MCF 10A (cell line): ENCODE measurements at regions not wholly inside any gene's neighbourhood (a gene's known extent, or its start where the extent isn't known, plus 50 kb on each side); places are given as distances from the start of the nearest gene placed in this dataset.
"Not testable (repeated sequence)": the region's sequence is repeated elsewhere in the genome, so short reads cannot be mapped to it uniquely, and the experiment has no call there.

ENCODE experiments used
- BruUV-seq: library from RNA; stranded (reverse); fragments of 400-500 nt; replicated peaks from 2 replicates; lab custom pipeline; 2021; lab: Mats Ljungman, UMichigan
- CTCF ChIA-PET: fragments of 300-600 bp; sonication (Branson Sonifier 250); formaldehyde crosslinking; extraction: SDS; loops from one replicate; lab custom pipeline; 2021; ENCODE audit warnings: antibody characterized with exemption, inconsistent platforms; lab: Yijun Ruan, JAX
- POLR2A ChIA-PET: fragments of 300-600, 350-650 bp; sonication (Branson Sonifier 250); formaldehyde crosslinking; extraction: SDS; loops from one replicate; lab custom pipeline; 2020; ENCODE audit warnings: antibody characterized with exemption, inconsistent platforms; lab: Yijun Ruan, JAX
- DNase-seq: peaks from one replicate; pipeline ENCODE4 v3.0.0-alpha.2; 2018; ENCODE audit not compliant: unreplicated experiment
- H3K27ac Mint-ChIP-seq: one replicate; pipeline ENCODE4 v1.8.0; 2022; ENCODE audit warnings: mild to moderate bottlenecking, low read depth, mixed read lengths; ENCODE audit not compliant: unreplicated experiment
- H3K27me3 Mint-ChIP-seq: one replicate; pipeline ENCODE4 v1.8.0; 2022; ENCODE audit warnings: mixed read lengths; ENCODE audit not compliant: insufficient read depth, unreplicated experiment
- H3K36me3 Mint-ChIP-seq: one replicate; pipeline ENCODE4 v1.8.0; 2022; ENCODE audit warnings: mild to moderate bottlenecking, moderate library complexity, mixed read lengths; ENCODE audit not compliant: insufficient read depth, unreplicated experiment
- H3K4me1 Mint-ChIP-seq: one replicate; pipeline ENCODE4 v1.8.0; 2022; ENCODE audit warnings: mixed read lengths; ENCODE audit not compliant: insufficient read depth, unreplicated experiment
- H3K4me3 Mint-ChIP-seq: one replicate; pipeline ENCODE4 v1.8.0; 2022; ENCODE audit warnings: mild to moderate bottlenecking, moderate library complexity, mixed read lengths; ENCODE audit not compliant: unreplicated experiment
- H3K9me3 Mint-ChIP-seq: one replicate; pipeline ENCODE4 v1.8.0; 2022; ENCODE audit warnings: mixed read lengths; ENCODE audit not compliant: unreplicated experiment
- CTCF ChIP-seq: fragments of 200-600 bp; IDR thresholded peaks from one replicate; pipeline ENCODE4 v1.8.0; 2022; ENCODE audit warnings: antibody characterized with exemption, mild to moderate bottlenecking; ENCODE audit not compliant: unreplicated experiment
- intact Hi-C: fragments of 100-400 bp; cut with micrococcal nuclease; formaldehyde crosslinking; loops from 2 replicates; pipeline ENCODE4 v1.14.1; 2022

- Mint-ChIP-seq H3K36me3 (no peaks in the 10 kb centered on the region), H3K27ac (no peak overlapping the region), H3K4me3 (no peak overlapping the region), H3K27me3 (no peaks in the 10 kb centered on the region), H3K9me3 (peaks cover 15% of the 10 kb centered on the region), H3K4me1 (peaks cover 16% of the 10 kb centered on the region)
- DNase-seq: no peak
- POLR2A ChIA-PET: interaction anchor here (1.8 kb wide), 1 partner anchor 9 kb away, joined by 9 read pairs; no protein-coding TSS in a partner anchor
- intact Hi-C loops: no loop called here
- no TSS peak for BruUV-seq
- TF ChIP-seq CTCF: no peak
- CTCF ChIA-PET: interaction anchor here (0.5 to 0.8 kb wide), 4 partner anchors 17 to 688 kb away, joined by 3 to 6 read pairs (median 4); no protein-coding TSS in a partner anchor
These were observed 110.4 kb downstream of the TNFSF18 start for GRCh38 chr1:172940174-172940855.

- BruUV-seq: no TSS peak
- POLR2A ChIA-PET: interaction anchor here (0.6 to 1.8 kb wide), 3 partner anchors 8 to 23 kb away, joined by 3 to 9 read pairs (median 4); no protein-coding TSS in a partner anchor
These were observed 109.3 kb downstream of the TNFSF18 start for GRCh38 chr1:172941471-172941870.

DNA sequence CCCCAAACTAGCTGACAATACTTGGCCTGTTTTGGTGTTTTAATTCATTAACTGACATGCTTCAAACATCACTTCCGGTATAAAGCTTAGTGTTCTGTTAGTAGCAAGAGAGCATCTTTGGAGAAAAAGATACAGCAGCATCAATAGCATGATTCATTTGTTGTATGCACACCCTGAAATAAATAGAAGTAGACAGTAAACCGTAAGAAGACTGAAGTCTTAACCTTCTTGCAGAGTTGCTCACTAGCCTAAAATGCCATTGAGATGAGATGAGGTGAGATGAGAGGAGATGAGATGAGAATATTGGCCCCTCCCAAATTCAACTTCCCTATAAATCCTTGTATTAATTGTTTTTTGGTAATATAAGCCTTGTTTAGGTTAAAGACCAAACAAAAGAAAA lies 108.8 kb downstream of the TNFSF18 start:
- ChIA-PET POLR2A (interaction anchor here (0.6 to 1.8 kb wide), 2 partner anchors 7 to 23 kb away, joined by 4 to 9 read pairs; no protein-coding TSS in a partner anchor), CTCF (interaction anchor here (0.7 to 1.2 kb wide), 2 partner anchors 94 to 260 kb away, joined by 3 read pairs; no protein-coding TSS in a partner anchor)
- DNase-seq: no peak
- BruUV-seq: no TSS peak
- peaks cover 7% of the 10 kb centered on the region for H3K9me3 Mint-ChIP-seq
- H3K36me3 Mint-ChIP-seq: no peaks in the 10 kb centered on the region
- no peak overlapping the region for H3K4me3 Mint-ChIP-seq
- intact Hi-C loops: no loop called here
- H3K4me1 Mint-ChIP-seq: peaks cover 12% of the 10 kb centered on the region
- no peak overlapping the region for H3K27ac Mint-ChIP-seq
- TF ChIP-seq CTCF: no peak
- no peaks in the 10 kb centered on the region for H3K27me3 Mint-ChIP-seq

More at GRCh38 chr1:172941471-172941870, 109.3 kb downstream of the TNFSF18 start:
- Mint-ChIP-seq H3K4me3 (no peak overlapping the region), H3K4me1 (peaks cover 11% of the 10 kb centered on the region), H3K27ac (no peak overlapping the region), H3K27me3 (no peaks in the 10 kb centered on the region), H3K9me3 (peaks cover 7% of the 10 kb centered on the region), H3K36me3 (no peaks in the 10 kb centered on the region)
- CTCF ChIA-PET: interaction anchor here (0.7 to 1.2 kb wide), 2 partner anchors 93 to 260 kb away, joined by 3 read pairs; no protein-coding TSS in a partner anchor
- DNase-seq: no peak
- no peak for TF ChIP-seq CTCF
- intact Hi-C loops: no loop called here

DNA sequence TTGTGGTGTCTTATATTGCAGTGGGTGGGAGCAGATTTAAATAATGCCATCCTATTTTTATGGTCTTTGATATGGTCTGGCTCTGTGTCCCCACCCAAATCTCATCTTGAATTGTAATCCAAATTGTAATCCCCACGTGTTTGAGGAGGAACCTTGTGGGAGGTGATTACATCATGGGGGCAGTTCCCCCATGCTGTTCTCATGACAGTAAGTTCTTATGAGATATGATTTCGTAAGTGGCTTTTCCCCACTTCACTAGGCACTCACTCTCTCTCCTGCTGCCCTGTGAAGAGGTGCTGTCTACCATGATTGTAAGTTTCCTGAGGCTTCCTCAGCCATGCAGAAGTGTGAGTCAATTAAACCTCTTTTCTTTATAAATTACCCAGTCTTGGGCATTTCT lies 107.6 kb downstream of the TNFSF18 start:
- H3K36me3 Mint-ChIP-seq, POLR2A ChIA-PET, H3K9me3 Mint-ChIP-seq, intact Hi-C loops, DNase-seq, H3K27ac Mint-ChIP-seq, BruUV-seq, H3K27me3 Mint-ChIP-seq, H3K4me3 Mint-ChIP-seq: not testable (repeated sequence)
- CTCF ChIA-PET: interaction anchor here (0.6 kb wide), 1 partner anchor 27 kb away, joined by 3 read pairs; no protein-coding TSS in a partner anchor
- peaks cover 21% of the 10 kb centered on the region for H3K4me1 Mint-ChIP-seq
